NCI-H446 treated with DMSO at 0.1 percent for 48 hours (cell line): ENCODE measurements at regions not wholly inside any gene's neighbourhood (a gene's known extent, or its start where the extent isn't known, plus 50 kb on each side); places are given as distances from the start of the nearest gene placed in this dataset.

ENCODE experiments used
- DNase-seq: peaks from one replicate; lab custom pipeline; 2025; lab: John Stamatoyannopoulos, UW

GRCh38 chr5:88544136-88544645, 275.5 kb upstream of the TMEM161B start:
- no peak for DNase-seq

- no peak for DNase-seq
These were observed 274.1 kb upstream of the TMEM161B start for GRCh38 chr5:88542786-88543185.

- no peak for DNase-seq
These were observed 271.9 kb upstream of the TMEM161B start for GRCh38 chr5:88540471-88541115.

GRCh38 chr5:88539693-88540365, 271.2 kb upstream of the TMEM161B start:
- DNase-seq = no peak

- no peak for DNase-seq
These were observed 270.4 kb upstream of the TMEM161B start for GRCh38 chr5:88539026-88539425.

GRCh38 chr5:88536146-88536545, 267.5 kb upstream of the TMEM161B start:
- no peak for DNase-seq

- no peak for DNase-seq
These were observed 256.3 kb upstream of the TMEM161B start for GRCh38 chr5:88524941-88525340.

- no peak for DNase-seq
These were observed 250.4 kb upstream of the TMEM161B start for GRCh38 chr5:88519066-88519465.

GRCh38 chr5:88518131-88519016, 249.7 kb upstream of the TMEM161B start:
- no peak for DNase-seq

- DNase-seq = no peak
These were observed 247.5 kb upstream of the TMEM161B start for GRCh38 chr5:88515881-88516819.

GRCh38 chr5:88515068-88515467, 246.4 kb upstream of the TMEM161B start:
- no peak for DNase-seq

- no peak for DNase-seq
These were observed 240.8 kb upstream of the TMEM161B start for GRCh38 chr5:88509403-88509802.

GRCh38 chr5:88507261-88507660, 238.6 kb upstream of the TMEM161B start:
- no peak for DNase-seq

- no peak for DNase-seq
These were observed 234.8 kb upstream of the TMEM161B start for GRCh38 chr5:88503406-88503805.

- no peak for DNase-seq
These were observed 234.3 kb upstream of the TMEM161B start for GRCh38 chr5:88503041-88503345.

- no peak for DNase-seq
These were observed 233.8 kb upstream of the TMEM161B start for GRCh38 chr5:88502179-88503040.

- no peak for DNase-seq
These were observed 227.2 kb upstream of the TMEM161B start for GRCh38 chr5:88495810-88496209.

GRCh38 chr5:88490874-88491273, 222.2 kb upstream of the TMEM161B start:
- no peak for DNase-seq

- no peak for DNase-seq
These were observed 220.7 kb upstream of the TMEM161B start for GRCh38 chr5:88489364-88489763.

GRCh38 chr5:88488561-88488960, 219.9 kb upstream of the TMEM161B start:
- no peak for DNase-seq

GRCh38 chr5:88488130-88488529, 219.5 kb upstream of the TMEM161B start:
- no peak for DNase-seq
